Dermis microvascular lymphatic vessel endothelial cell (primary cell): ENCODE measurements at regions not wholly inside any gene's neighbourhood (a gene's known extent, or its start where the extent isn't known, plus 50 kb on each side); places are given as distances from the start of the nearest gene placed in this dataset.

Source experiments
- DNase-seq, 2 donors: peaks; one replicate each; pipeline versions ENCODE4 v3.0.0 to v3.0.0-alpha.2; 2010; ENCODE audit warnings: low read depth in 2 of 2

GRCh38 chr6:14254505-14254904, 136.9 kb downstream of the CD83 start:
- DNase-seq = no peak

GRCh38 chr6:14255916-14256315, 138.3 kb downstream of the CD83 start:
- no peak for DNase-seq

DNA sequence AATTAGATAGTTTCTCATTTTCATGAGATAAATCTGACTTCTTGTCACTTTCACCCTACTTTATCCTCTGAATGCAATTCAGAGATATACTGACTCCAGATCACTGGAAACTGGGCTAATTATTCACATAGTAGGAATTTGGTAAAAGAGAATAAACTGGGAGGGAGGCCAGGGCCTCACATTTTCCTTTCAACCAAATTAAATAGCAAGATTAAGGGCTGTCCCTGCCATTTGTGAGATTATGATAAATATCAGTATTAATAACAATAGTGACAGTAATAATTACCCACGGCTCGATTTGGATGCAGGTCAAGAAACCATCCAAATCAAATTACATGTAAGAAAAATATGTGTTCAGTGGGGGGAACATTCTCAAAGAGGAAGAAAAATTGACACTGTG, 140.5 kb downstream of the CD83 start:
- no peak for DNase-seq

DNA sequence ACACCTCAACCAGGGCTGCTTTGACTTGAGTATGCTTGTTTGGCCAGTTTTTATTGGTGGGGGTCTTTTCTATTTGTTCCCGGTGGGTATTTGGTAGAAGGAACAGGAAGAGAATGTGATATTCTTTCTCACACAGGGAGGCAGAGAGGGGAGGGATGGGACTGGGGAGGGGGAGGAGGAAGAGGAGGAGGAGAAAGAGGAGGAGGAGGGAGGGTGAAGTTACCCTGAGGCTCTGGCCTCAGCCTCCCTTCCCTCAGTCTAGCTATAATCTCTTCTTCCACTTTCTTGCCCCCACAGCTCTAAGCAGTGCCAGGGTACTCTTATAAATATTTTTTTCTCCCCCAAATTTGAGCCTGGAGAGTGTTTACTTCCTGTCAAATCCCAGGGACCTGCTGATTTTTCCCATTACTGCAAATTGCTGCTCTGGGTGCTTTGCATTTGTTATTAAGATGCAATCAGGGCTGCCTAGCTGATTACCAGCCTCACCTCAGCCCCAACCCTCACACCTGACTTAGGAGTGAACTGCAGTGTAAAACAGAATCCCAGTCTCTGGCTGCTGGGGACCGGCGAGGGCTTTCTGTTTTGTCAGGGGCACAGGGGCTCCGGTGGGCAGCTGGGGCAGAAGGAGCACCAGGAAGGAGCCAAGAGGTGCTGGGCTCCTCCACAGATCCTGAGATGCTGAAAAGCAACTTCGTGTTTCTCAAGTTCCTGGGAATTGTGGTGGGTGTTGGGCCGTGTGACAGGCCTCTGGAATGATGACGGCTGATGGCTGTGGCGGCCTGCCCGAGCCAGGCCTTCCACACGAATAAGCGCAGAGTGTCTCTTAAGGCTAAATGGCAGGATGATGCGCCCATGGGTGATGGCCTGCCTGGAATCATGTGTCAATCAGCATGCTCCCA, 141.4 kb downstream of the CD83 start:
- DNase-seq = no peak

DNA sequence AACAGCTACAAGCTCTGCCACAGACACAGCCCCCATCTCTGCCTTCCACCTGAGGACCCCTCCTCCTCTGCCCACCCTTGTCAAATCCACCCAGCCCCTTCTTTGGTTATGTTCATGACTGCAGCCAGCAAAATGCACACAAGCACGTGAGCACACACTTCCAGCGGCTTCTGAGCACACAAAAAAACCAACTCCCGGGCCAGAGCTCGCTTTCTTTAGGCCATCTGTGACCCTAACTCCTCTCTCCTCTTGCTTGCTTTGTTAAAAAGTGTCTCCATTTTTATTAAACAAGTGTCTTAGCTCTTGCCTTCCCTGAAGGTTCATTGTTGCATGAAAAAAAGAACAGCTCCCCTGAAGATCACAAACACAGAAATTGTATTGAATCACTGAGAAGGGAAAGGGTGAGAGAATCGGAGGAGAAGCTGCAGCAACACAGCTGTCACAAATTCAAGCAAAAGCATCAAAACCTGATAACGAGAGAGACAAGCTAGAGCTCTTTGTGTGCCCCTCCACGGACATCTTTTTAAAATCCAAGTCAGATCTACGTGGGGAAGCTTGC, 142.1 kb downstream of the CD83 start:
- DNase-seq = no peak

DNA sequence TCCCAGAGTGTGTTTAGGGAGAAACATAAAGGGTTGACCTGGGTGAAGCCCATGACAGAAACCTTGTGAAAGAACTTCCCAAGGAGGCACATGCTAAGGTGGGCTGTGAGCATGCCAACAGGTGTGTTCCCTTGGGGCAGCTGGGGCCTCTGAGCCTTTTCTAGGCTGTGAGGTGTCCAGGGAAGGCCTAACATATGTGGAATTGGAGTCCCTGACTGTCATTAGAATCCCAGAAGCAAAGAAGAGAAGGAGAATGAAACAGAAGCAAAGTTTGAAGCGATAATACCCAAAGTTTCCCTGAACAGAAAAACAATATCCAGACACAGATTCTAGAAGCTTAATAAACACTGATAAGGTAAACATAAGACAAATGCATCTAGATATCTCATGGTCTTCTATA, 143.3 kb downstream of the CD83 start:
- DNase-seq = no peak

DNA sequence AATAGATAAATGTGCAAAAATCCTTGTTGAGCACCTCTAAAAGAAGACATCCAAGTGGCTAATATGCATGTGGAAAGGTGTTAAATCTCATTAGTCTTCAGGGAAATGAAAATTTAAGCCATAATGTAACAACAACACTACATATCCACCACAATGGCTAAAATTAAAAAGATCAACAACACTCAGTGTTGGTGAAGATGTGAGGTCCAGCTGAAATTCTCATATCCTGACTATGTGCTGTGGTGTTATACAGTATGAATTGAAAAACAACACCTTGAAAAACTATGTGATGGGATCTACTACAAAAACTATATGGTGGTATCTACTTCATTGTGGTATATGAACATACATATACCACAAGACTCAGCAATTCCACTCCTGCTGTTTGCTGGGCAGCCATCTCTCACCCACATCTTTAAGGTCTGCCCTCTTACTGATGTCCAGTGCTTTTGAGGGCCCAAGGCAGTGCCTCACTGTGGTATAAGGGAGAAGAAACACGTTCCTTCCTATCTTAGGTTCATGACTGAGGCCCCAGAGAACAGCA, 146.4 kb downstream of the CD83 start:
- no peak for DNase-seq

- DNase-seq = no peak
Measured at GRCh38 chr6:14265049-14266021, 147.8 kb downstream of the CD83 start.

GRCh38 chr6:14266266-14266665, 148.7 kb downstream of the CD83 start:
- DNase-seq = no peak

DNA sequence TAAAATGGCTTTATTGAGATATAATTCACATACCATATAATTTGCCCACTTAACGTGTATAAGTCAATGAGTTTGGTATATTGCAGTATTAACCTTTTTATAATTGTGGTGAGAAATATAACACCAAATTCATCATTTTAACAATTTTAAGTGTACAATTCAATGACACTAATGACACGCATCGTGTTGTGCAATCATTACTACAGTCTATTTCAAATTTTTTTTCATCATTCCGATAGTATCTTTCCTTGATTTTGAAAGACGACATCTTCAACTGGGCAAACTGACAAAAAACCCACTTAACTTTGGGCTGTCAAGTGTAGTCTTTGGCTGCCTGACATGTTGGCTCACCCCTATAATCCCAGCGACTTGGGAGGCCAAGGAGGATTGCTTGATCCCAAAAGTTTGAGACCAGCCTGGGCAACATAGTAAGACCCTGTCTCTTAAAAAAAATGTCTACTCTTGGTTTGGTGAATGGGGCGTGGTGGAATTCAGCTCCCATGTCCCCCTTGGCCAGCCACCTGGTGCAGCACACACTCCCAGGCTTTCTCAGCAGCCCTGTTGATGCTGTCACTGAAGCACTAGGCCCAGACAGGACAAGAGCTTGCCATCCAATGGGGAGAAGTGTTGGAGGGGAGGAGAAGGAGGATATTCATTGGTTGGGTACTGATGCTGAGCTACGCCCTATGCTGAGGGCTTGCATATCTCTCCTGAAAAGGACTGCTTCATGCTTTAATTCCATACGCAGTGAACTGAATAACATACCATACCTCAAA, 150.5 kb downstream of the CD83 start:
- DNase-seq = no peak

GRCh38 chr6:14269436-14269835, 151.9 kb downstream of the CD83 start:
- no peak for DNase-seq

DNA sequence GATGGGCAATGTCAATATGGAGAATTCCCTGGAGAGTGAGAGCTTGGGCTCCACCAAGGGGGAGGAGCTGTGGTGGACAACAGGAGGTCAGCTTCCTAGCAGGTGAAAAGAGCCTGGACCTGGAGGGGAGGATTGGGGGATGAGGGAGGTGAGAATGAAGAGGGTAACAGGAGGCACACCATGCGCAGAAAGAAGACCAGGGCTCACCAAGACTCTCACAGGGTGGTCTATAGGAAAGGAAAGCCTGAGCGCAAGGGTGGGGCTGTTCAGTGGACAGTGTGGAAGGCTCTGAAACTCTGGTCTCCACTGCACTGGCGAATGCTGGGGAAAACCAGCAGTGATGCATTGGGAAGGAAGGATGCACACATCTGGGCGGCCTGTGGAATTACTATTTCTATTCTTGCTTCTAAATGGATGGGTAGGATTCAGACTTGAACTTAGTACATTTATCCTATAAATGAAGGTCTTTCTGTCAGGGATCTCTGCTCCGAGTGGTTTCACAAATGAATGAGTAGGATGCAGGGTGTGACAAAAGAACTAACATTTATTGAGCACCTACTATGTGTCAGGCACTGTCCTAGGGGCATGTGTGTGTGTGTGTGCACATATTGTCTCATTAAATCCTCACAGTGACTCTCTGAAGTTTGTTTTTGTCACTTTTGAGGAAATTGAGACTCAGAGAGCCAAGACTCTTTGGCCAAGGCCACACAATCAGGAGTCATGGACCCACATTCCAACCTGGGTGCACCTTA, 152.7 kb downstream of the CD83 start:
- no peak for DNase-seq

- DNase-seq = no peak
Measured at GRCh38 chr6:14270925-14271788, 153.6 kb downstream of the CD83 start.

DNA sequence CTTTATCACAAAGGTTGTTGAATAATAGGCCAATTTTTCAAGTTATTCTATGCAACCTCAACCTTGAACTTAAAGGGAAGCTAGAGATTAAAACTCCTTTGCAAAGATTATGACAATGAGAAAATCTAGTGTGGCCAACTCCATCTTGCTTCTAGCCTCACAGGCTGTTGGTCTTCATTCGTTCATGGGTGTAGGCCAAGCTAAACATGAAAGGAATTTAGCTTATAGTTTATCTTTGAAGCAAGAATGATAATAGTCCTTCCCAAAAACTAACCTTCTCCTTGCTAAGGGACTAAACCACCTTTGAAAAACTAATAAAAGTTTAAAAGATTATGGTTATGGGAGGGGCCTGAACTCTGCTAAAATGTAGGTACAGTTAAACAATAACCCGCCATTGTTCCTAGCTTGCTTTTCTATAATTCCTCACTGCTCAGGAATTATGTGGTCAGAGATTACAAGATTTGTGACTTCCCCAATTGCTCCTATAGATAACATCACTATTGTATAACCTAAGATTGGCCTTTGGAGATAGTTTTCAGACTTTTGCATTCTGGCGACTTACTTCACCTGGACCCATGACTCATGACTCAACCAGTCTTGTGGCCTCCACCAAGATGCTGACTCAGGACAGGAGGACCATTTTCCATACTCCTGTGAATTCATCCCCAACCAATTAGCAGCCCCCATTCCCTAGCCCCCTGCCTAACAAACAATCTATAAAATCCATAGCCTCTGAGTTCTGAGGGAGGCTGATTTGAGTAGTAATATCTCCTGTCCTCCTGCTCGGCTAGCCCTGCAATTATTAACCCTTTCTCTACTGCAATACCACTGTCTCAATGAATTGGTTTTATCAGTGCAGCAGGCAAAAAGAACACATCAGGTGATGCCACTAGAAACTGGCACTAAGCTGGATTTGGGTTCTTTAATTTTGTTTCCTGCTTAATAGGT, 154.5 kb downstream of the CD83 start:
- DNase-seq = no peak

- no peak for DNase-seq
Measured at GRCh38 chr6:14272737-14273085, 155.1 kb downstream of the CD83 start.

DNA sequence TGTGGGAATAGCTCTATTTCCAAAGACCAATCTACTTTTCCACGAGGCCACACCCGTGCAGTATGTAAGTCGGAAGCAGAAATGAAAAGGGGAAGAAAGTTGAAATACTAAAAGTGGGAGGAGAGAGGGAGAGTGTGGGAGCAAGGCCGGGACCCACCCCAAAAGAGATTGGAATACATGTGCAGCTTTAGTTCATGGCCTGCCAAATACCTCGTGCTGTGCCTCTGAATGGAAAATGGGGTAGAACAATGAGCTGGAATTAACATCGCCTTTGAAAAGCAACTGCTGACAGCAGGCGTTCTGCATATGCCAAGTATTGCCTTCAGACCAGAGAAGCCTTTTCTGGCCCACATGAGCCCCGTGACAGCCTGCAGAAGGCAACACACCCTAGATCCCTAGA, 155.6 kb downstream of the CD83 start:
- no peak for DNase-seq

DNA sequence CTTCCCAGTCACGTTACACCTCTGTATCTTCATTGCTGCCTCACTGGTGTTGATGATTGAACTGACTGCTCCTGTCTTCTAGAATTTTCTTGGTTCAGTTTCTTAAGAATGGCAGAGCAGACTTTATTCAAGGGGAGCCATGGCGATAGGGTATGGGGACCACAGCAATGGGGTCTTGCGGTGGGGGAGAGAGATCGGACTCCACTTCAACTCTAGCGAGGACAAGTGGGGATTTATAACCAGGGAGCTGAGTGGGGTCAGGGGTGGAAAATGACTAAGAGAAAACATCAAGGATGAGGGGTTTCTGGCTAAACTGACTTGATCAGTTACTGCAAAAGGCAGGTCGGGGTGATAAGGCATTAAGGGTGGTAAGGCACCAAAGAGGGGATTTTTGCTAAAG, 156.4 kb downstream of the CD83 start:
- no peak for DNase-seq
